Sigmoid colon (tissue), 6 donors: ENCODE measurements at regions not wholly inside any gene's neighbourhood (a gene's known extent, or its start where the extent isn't known, plus 50 kb on each side); places are given as distances from the start of the nearest gene placed in this dataset.

Experiments
- DNase-seq: peaks from one replicate; pipeline ENCODE4 v3.0.0-alpha.2; 2019
- H3K27ac ChIP-seq, 4 donors: fragments of 200-600 bp; sonication (generic); one replicate each; pipeline ENCODE4 v1.5.1; 2016 to 2019; ENCODE audit warnings: mild to moderate bottlenecking in 1 of 4
- H3K27me3 ChIP-seq, 3 donors: fragments of 200-600 bp; sonication (generic); one replicate each; pipeline ENCODE4 v1.5.1; 2019; ENCODE audit warnings: mild to moderate bottlenecking in 1 of 3
- H3K36me3 ChIP-seq, 4 donors: fragments of 200-600 bp; sonication (generic); one replicate each; pipeline ENCODE4 v1.5.1; 2016 to 2019
- H3K4me1 ChIP-seq, 4 donors: fragments of 200-600 bp; sonication (generic); one replicate each; pipeline ENCODE4 v1.5.1; 2017 to 2019
- H3K4me3 ChIP-seq, 4 donors: fragments of 200-600 bp; sonication (generic); one replicate each; pipeline ENCODE4 v1.5.1; 2017 to 2019; ENCODE audit warnings: mild to moderate bottlenecking in 2 of 4, moderate library complexity in 1 of 4
- H3K9me3 ChIP-seq, 4 donors: fragments of 200-600 bp in 3 of 4; sonication (generic) in 3 of 4; one replicate each; pipeline versions ENCODE4 v1.5.1 to v1.6.1; 2013 to 2019
- EP300 ChIP-seq, 4 donors: sonication (generic); formaldehyde crosslinking; IDR thresholded peaks; one replicate each; pipeline ENCODE4 v1.6.1; 2017; ENCODE audit warnings: antibody characterized with exemption in 4 of 4
- POLR2A ChIP-seq, 2 donors: fragments of 450-650 bp; IDR thresholded peaks; one replicate each; pipeline ENCODE4 v1.6.1; 2016; ENCODE audit warnings: antibody characterized with exemption in 2 of 2, mild to moderate bottlenecking in 2 of 2, moderate library complexity in 2 of 2
- POLR2AphosphoS5 ChIP-seq, 4 donors: sonication (generic); formaldehyde crosslinking; IDR thresholded peaks; one replicate each; pipeline ENCODE4 v1.6.1; 2017; ENCODE audit warnings: antibody characterized with exemption in 4 of 4
- whole genome bisulfite sequencing, 2 donors: extraction: QIAGEN DNeasy Blood & Tissue Kit; methylation state at CpG; one replicate each; pipeline ENCODE4 v1.1.7; 2013; 5-methylcytosine and 5-hydroxymethylcytosine counted together
- intact Hi-C: fragments of 100-400 bp; cut with DNase I; formaldehyde crosslinking; loops from one replicate; pipeline ENCODE4 v1.15.1; 2023
- TF ChIP-seq, protein P1 (sequence below), 4 experiments: fragments of 450-650 bp in 3 of 4; fragments of 200-600 bp in 1 of 4; IDR thresholded peaks; one replicate each; pipeline ENCODE4 v1.5.1; 2016 to 2019; ENCODE audit warnings: antibody characterized with exemption in 4 of 4, mild to moderate bottlenecking in 3 of 4, moderate library complexity in 2 of 4
- donor health status: healthy with polysubstance abuse.
- donor health status: healthy.

GRCh38 chr16:73792199-73793020, 504.2 kb upstream of the PSMD7 start:
- Histone ChIP-seq H3K4me1 (peaks cover 0 to 46% (median 43%) of the 10 kb centered on the region in 4 donors), H3K9me3 (peaks cover 0 to 2% (median 0%) of the 10 kb centered on the region in 4 donors), H3K27me3 (no peaks in the 10 kb centered on the region), H3K4me3 (no peak overlapping the region), H3K27ac (peak overlapping the region in 1 of 4 donors; percentile 38), H3K36me3 (no peaks in the 10 kb centered on the region)
- no peak for TF ChIP-seq POLR2A (IDR thresholded peaks at IDR 0.05)
- TF ChIP-seq, protein P1, sequence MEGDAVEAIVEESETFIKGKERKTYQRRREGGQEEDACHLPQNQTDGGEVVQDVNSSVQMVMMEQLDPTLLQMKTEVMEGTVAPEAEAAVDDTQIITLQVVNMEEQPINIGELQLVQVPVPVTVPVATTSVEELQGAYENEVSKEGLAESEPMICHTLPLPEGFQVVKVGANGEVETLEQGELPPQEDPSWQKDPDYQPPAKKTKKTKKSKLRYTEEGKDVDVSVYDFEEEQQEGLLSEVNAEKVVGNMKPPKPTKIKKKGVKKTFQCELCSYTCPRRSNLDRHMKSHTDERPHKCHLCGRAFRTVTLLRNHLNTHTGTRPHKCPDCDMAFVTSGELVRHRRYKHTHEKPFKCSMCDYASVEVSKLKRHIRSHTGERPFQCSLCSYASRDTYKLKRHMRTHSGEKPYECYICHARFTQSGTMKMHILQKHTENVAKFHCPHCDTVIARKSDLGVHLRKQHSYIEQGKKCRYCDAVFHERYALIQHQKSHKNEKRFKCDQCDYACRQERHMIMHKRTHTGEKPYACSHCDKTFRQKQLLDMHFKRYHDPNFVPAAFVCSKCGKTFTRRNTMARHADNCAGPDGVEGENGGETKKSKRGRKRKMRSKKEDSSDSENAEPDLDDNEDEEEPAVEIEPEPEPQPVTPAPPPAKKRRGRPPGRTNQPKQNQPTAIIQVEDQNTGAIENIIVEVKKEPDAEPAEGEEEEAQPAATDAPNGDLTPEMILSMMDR (IDR thresholded peaks at IDR 0.05): no peak
- TF ChIP-seq POLR2AphosphoS5 (IDR thresholded peaks at IDR 0.05): peak in 2 of 4 donors; percentile 17 to 47
- TF ChIP-seq EP300 (IDR thresholded peaks at IDR 0.05): no peak
- intact Hi-C loops: loop anchor here (5.0 kb wide), 1 partner anchor 65 kb away; no protein-coding TSS in a partner anchor
- DNase-seq: no peak
- WGBS, 2 donors: 75 to 76% methylated on average over 15 of the region's 15 CpGs

GRCh38 chr16:73781297-73781696, 515.3 kb upstream of the PSMD7 start:
- TF ChIP-seq, protein P1 (IDR thresholded peaks at IDR 0.05): no peak
- TF ChIP-seq POLR2A (IDR thresholded peaks at IDR 0.05) (no peak), POLR2AphosphoS5 (IDR thresholded peaks at IDR 0.05) (no peak), EP300 (IDR thresholded peaks at IDR 0.05) (no peak)
- peaks cover 0 to 6% (median 5%) of the 10 kb centered on the region in 4 donors for H3K4me1 ChIP-seq
- H3K4me3 ChIP-seq: no peak overlapping the region
- 72 to 75% methylated on average over 3 of the region's 3 CpGs for WGBS, 2 donors
- H3K36me3 ChIP-seq: no peaks in the 10 kb centered on the region
- no peaks in the 10 kb centered on the region for H3K27me3 ChIP-seq
- DNase-seq: no peak
- H3K9me3 ChIP-seq: peaks cover 0 to 3% (median 1%) of the 10 kb centered on the region in 4 donors
- H3K27ac ChIP-seq: no peak overlapping the region
- intact Hi-C loops: no loop called here

DNA sequence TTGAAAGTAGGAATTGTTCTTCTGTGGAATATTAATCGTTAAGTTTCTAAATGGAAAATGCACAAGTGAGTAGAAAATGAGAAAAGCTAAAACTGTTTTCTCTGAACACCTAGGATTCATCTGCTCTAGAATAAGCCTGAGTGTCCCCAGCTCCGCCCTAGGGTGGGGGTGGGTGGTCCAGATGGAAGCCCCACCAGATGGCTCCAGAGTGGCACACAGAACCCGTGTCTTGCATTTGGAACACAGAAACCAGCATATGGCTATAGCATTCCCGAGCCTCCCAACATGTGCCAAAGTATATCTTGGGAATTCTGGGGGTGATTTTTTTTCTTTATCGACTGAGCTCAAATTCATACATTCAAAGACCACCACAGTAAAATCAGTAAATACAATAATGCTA, 517.7 kb upstream of the PSMD7 start:
- H3K4me1 ChIP-seq: peaks cover 0 to 18% (median 13%) of the 10 kb centered on the region in 4 donors
- no peak overlapping the region for H3K4me3 ChIP-seq
- peaks cover 0 to 3% (median 0%) of the 10 kb centered on the region in 4 donors for H3K9me3 ChIP-seq
- H3K27me3 ChIP-seq: no peaks in the 10 kb centered on the region
- TF ChIP-seq EP300 (IDR thresholded peaks at IDR 0.05): no peak
- TF ChIP-seq, protein P1 (IDR thresholded peaks at IDR 0.05): no peak
- no peak for TF ChIP-seq POLR2A (IDR thresholded peaks at IDR 0.05)
- TF ChIP-seq POLR2AphosphoS5 (IDR thresholded peaks at IDR 0.05): no peak
- DNase-seq: no peak
- no peaks in the 10 kb centered on the region for H3K36me3 ChIP-seq
- 72 to 87% methylated on average over 5 of the region's 5 CpGs for WGBS, 2 donors
- intact Hi-C loops: no loop called here
- H3K27ac ChIP-seq: no peak overlapping the region

- peaks cover 0 to 18% (median 13%) of the 10 kb centered on the region in 4 donors for H3K4me1 ChIP-seq
- intact Hi-C loops: no loop called here
- H3K4me3 ChIP-seq: peak overlapping the region in 3 of 4 donors; percentile 3 to 26 (median 22)
- TF ChIP-seq POLR2A (IDR thresholded peaks at IDR 0.05): no peak
- TF ChIP-seq EP300 (IDR thresholded peaks at IDR 0.05): no peak
- TF ChIP-seq, protein P1 (IDR thresholded peaks at IDR 0.05): no peak
- TF ChIP-seq POLR2AphosphoS5 (IDR thresholded peaks at IDR 0.05): no peak
- peak overlapping the region in 1 of 4 donors; percentile 4 for H3K27ac ChIP-seq
- no peaks in the 10 kb centered on the region for H3K9me3 ChIP-seq
- H3K27me3 ChIP-seq: no peaks in the 10 kb centered on the region
- no peaks in the 10 kb centered on the region for H3K36me3 ChIP-seq
- 50 to 63% methylated on average over 10 of the region's 10 CpGs for WGBS, 2 donors
- no peak for DNase-seq
Measured at GRCh38 chr16:73775841-73776388, 520.7 kb upstream of the PSMD7 start.
